ENCODE measurements at regions not wholly inside any gene's neighbourhood (a gene's known extent, or its start where the extent isn't known, plus 50 kb on each side); places are given as distances from the start of the nearest gene placed in this dataset.

DNA sequence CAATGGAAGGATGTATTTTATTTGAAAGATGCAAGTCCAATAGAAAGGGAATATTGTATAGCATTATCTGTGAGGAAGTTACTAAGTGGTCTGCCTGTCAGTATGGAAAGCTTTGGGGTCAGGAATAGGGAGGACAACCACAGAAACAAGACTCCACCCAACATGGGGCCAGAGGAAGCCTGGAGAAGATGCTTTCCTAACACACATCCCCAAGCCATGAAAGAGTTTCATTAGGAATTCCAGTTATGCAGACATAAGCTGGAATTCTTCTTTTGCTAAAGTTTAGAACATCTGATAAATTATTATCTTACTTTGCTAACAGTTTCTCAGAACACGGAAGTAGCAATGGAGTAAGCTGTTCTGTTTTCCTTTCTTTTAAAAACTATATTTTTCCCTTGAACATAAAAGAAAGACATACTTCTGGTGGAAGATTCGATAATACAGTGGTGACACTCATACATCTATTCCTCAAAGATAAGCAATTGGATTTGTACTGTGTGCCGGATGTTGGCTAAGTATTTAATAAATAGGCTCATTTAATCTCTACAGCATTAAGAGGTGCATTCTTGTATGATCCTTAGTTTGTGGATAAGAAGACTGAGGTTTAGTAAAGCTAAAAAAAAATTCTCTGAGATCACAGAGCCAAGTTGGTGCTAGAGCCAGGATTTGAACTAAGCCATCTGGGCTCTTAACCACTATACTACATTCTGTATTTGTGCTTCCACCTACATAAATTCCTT, 51.0 kb upstream of the GAS7 start:
- peak; percentile 27 for DNase-seq (ENCODE audit: low spot score)

All from GM03348 (cell line).